ENCODE measurements at regions not wholly inside any gene's neighbourhood (a gene's known extent, or its start where the extent isn't known, plus 50 kb on each side); places are given as distances from the start of the nearest gene placed in this dataset.
"Not testable (repeated sequence)": the region's sequence is repeated elsewhere in the genome, so short reads cannot be mapped to it uniquely, and the experiment has no call there.

DNA sequence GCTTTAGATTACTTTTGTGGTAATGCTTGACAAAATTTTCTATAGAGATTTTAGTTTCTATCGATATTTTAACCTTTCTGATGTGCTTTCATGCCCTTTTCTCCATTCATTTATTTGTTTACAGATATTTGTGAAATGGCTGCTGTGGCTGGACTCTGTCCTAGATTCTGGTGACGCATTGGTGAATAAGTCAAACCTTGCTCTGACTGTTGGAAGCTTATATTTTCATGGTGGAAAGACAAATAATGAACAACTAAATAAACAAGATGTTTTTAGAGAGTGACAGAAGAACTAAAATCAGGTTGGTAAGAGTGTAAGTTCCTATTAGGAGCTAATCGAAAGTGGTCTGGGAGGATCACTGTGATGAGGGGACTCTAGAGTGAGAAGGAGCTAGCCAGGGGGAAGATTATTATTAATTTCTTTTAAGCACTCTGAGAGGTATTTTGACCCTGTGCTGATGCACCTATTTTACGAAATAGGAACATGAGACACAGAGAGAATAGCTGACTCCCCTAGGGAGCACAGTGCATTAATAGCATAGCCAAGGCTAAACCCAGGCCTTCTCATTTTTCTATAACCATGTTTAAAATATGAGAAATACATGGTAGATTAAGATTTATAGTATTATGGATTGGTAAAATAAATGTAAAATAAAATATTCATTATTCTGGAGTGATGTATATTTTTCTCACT lies 411.9 kb upstream of the ARRDC3 start:
- DNase-seq (ENCODE audit: low read depth), result no peak
- TF ChIP-seq, protein P1, sequence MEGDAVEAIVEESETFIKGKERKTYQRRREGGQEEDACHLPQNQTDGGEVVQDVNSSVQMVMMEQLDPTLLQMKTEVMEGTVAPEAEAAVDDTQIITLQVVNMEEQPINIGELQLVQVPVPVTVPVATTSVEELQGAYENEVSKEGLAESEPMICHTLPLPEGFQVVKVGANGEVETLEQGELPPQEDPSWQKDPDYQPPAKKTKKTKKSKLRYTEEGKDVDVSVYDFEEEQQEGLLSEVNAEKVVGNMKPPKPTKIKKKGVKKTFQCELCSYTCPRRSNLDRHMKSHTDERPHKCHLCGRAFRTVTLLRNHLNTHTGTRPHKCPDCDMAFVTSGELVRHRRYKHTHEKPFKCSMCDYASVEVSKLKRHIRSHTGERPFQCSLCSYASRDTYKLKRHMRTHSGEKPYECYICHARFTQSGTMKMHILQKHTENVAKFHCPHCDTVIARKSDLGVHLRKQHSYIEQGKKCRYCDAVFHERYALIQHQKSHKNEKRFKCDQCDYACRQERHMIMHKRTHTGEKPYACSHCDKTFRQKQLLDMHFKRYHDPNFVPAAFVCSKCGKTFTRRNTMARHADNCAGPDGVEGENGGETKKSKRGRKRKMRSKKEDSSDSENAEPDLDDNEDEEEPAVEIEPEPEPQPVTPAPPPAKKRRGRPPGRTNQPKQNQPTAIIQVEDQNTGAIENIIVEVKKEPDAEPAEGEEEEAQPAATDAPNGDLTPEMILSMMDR (IDR thresholded peaks at IDR 0.05; ENCODE audit: low read length, missing control alignments), result no peak
- H3K4me3 ChIP-seq (replicated peaks; ENCODE audit: low read depth, low read length), result no peak overlapping the region

DNA sequence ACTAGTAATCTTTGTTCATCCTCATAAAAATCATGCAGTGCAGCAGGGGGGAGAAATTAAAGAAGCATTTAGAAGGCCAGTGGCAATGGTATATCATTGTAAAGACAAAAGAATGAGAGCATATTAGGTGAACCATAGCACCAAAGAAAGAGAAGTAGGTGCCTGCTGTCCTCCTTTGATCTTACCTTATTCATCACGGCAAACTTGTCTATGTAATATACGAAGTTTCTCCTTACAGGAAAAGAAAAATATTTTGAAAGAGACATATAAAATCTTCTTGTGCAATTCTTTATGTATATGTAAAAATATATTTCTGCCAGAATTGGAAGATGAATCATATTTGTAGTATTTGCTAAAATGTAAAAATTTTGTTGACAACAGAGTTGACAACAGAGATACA lies 411.3 kb upstream of the ARRDC3 start:
- DNase-seq (ENCODE audit: low read depth), result no peak
- TF ChIP-seq, protein P1 (IDR thresholded peaks at IDR 0.05; ENCODE audit: low read length, missing control alignments), result no peak
- H3K4me3 ChIP-seq (replicated peaks; ENCODE audit: low read depth, low read length), result no peak overlapping the region

DNA sequence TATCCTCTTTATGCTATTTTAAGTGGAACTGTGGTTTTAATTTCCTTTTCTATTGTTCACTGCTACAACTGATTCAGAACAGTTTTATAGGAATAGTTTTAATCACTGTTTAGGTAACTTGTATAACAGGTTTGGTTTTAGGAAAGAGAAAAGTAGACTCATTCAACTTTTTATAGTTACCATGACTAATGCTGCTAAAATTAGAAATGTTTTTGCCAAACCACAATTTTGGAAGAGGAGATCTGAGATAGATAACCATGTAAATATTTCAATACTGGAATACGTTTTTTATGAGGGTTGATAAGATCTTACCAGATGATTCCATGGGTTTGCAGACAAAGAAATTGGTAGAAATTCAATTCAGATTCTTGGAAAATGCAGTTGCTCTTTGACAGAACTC lies 404.6 kb upstream of the ARRDC3 start:
- TF ChIP-seq, protein P1 (IDR thresholded peaks at IDR 0.05; ENCODE audit: low read length, missing control alignments), result no peak
- no peak for DNase-seq (ENCODE audit: low read depth)

DNA sequence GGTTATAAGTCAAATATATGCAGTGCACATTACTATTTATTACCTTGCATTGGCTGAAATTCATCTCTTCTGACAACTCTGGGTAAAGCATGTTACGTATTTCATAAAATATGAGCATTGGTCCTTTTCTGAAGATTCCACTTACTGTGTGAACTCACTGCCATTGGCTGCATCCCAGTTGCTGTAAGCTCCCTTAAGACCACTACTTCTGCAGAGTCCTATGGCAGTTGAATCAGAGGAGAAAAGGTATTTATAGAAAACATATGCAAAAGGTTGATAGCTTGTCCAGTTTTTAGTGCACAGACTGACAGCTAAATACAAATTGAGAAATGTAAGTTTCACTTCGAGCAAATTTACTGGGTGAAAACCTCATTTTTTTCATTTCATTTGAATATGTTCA lies 394.6 kb upstream of the ARRDC3 start:
- DNase-seq (ENCODE audit: low read depth), result no peak
- no peak overlapping the region for H3K4me3 ChIP-seq (replicated peaks; ENCODE audit: low read depth, low read length)
- TF ChIP-seq, protein P1 (IDR thresholded peaks at IDR 0.05; ENCODE audit: low read length, missing control alignments), result no peak

More for the DNA sequence above, 404.6 kb upstream of the ARRDC3 start:
- H3K4me3 ChIP-seq (replicated peaks; ENCODE audit: low read depth, low read length), result no peak overlapping the region

DNA sequence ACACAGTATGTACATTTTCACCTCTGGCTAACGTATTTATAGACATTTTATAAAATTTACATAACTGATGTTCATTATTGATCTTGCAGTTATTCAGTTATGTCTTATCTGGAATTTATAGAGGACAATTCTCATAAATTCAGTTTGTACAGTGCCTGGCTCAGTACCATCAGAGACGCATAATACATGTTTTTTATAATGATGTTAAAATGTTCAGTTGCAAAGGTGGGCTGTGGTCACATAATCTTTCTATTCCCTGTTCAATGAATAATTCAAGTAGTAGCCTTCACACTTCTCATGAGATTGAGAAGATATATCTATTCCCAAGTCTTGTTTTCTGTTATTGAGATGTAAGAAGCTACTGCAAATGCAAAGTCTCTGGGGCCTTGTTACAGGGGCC lies 393.1 kb upstream of the ARRDC3 start:
- DNase-seq (ENCODE audit: low read depth), result no peak
- TF ChIP-seq, protein P1 (IDR thresholded peaks at IDR 0.05; ENCODE audit: low read length, missing control alignments), result no peak
- H3K4me3 ChIP-seq (replicated peaks; ENCODE audit: low read depth, low read length), result no peak overlapping the region

DNA sequence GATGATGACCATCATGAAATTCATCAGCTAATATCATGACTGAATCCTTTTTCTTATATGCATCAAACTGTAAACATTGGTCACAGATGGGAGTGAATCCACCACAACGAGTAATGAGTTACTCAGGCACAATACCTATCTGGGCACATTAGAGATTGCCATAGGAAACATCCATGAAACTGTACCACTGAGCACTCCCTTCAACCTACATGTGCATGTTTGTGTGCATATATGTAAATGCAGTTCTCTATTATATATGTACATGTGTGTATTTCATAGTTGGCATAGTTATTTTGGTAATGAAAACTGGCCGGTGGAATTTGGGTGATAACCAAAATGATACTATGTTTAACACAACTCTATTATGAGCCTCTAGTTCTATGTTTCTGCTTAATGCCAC lies 387.3 kb upstream of the ARRDC3 start:
- TF ChIP-seq, protein P1 (IDR thresholded peaks at IDR 0.05; ENCODE audit: low read length, missing control alignments), result no peak
- H3K4me3 ChIP-seq (replicated peaks; ENCODE audit: low read depth, low read length), result no peak overlapping the region
- no peak for DNase-seq (ENCODE audit: low read depth)

DNA sequence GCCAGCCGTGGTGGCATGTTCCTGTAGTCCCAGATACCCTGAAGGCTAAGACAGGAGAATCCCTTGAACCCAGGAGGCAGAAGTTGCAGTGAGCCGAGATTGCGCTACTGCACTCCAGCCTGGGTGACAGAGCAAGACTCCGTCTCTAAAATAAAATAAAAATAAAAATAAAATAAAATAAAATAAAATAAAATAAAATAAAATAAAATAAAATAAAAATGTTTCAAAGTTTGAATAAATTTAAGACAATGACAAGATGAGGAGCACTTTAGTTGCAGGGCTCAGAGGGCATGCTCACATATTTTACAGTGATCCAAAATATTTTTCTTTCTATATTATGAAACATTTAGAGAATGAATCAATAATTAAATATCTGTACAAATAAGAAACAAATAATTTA lies 374.3 kb upstream of the ARRDC3 start:
- H3K4me3 ChIP-seq (replicated peaks; ENCODE audit: low read depth, low read length); DNase-seq (ENCODE audit: low read depth): not testable (repeated sequence)
